Suprapubic skin (tissue), 4 donors: ENCODE measurements at regions not wholly inside any gene's neighbourhood (a gene's known extent, or its start where the extent isn't known, plus 50 kb on each side); places are given as distances from the start of the nearest gene placed in this dataset.

Source experiments
- DNase-seq, 2 donors: peaks; one replicate each; pipeline ENCODE4 v3.0.0-alpha.2; 2019; ENCODE audit warnings: low spot score in 2 of 2
- H3K27ac ChIP-seq: fragments of 200-600 bp; sonication (generic); one replicate; pipeline ENCODE4 v1.5.1; 2019
- H3K27me3 ChIP-seq: fragments of 200-600 bp; sonication (generic); one replicate; pipeline ENCODE4 v1.5.1; 2019
- H3K36me3 ChIP-seq: fragments of 200-600 bp; sonication (generic); one replicate; pipeline ENCODE4 v1.5.1; 2019
- H3K4me1 ChIP-seq: fragments of 200-600 bp; sonication (generic); one replicate; pipeline ENCODE4 v1.5.1; 2019
- H3K4me3 ChIP-seq: fragments of 200-600 bp; sonication (generic); one replicate; pipeline ENCODE4 v1.5.1; 2019; ENCODE audit warnings: mild to moderate bottlenecking
- H3K9me3 ChIP-seq: fragments of 200-600 bp; sonication (generic); one replicate; pipeline ENCODE4 v1.5.1; 2019
- CTCF ChIP-seq, 2 donors: fragments of 200-600 bp in 1 of 2; fragments of 450-650 bp in 1 of 2; sonication (generic) in 1 of 2; IDR thresholded peaks; one replicate each; pipeline ENCODE4 v1.5.1; 2016 to 2019; ENCODE audit warnings: antibody characterized with exemption in 2 of 2, mild to moderate bottlenecking in 1 of 2, moderate library complexity in 1 of 2
- EP300 ChIP-seq: sonication (generic); formaldehyde crosslinking; IDR thresholded peaks from one replicate; pipeline ENCODE4 v1.6.1; 2017; ENCODE audit warnings: antibody characterized with exemption
- POLR2A ChIP-seq, 2 donors: fragments of 450-650 bp; IDR thresholded peaks; one replicate each; pipeline ENCODE4 v1.6.1; 2017; ENCODE audit warnings: antibody characterized with exemption in 2 of 2, mild to moderate bottlenecking in 2 of 2, moderate library complexity in 2 of 2
- POLR2AphosphoS5 ChIP-seq, 3 donors: sonication (generic); formaldehyde crosslinking; IDR thresholded peaks; one replicate each; pipeline ENCODE4 v1.6.1; 2017; ENCODE audit warnings: antibody characterized with exemption in 3 of 3
- WGBS: methylation state at CpG from one replicate; pipeline ENCODE4 v1.1.5; 2018; 5-methylcytosine and 5-hydroxymethylcytosine counted together

GRCh38 chr1:93739472-93739871 lies 57.8 kb upstream of the BCAR3 start:
- Histone ChIP-seq H3K4me1 (peaks cover 16% of the 10 kb centered on the region), H3K27me3 (no peaks in the 10 kb centered on the region), H3K36me3 (no peaks in the 10 kb centered on the region), H3K4me3 (no peak overlapping the region), H3K9me3 (no peaks in the 10 kb centered on the region), H3K27ac (no peak overlapping the region)
- 51% methylated on average over 5 of the region's 5 CpGs for WGBS
- TF ChIP-seq EP300 (no peak), POLR2A (IDR thresholded peaks at IDR 0.05) (no peak), POLR2AphosphoS5 (IDR thresholded peaks at IDR 0.05) (no peak), CTCF (IDR thresholded peaks at IDR 0.05) (no peak)
- no peak for DNase-seq

- no peak for DNase-seq
- no peaks in the 10 kb centered on the region for H3K9me3 ChIP-seq
- WGBS = 78% methylated on average over 5 of the region's 5 CpGs
- peaks cover 14% of the 10 kb centered on the region for H3K4me1 ChIP-seq
- no peaks in the 10 kb centered on the region for H3K27me3 ChIP-seq
- no peak overlapping the region for H3K4me3 ChIP-seq
- H3K27ac ChIP-seq = no peak overlapping the region
- no peaks in the 10 kb centered on the region for H3K36me3 ChIP-seq
- TF ChIP-seq POLR2A (IDR thresholded peaks at IDR 0.05) (no peak), EP300 (no peak), POLR2AphosphoS5 (IDR thresholded peaks at IDR 0.05) (no peak), CTCF (IDR thresholded peaks at IDR 0.05) (no peak)
Observed at GRCh38 chr1:93738926-93739325, 57.3 kb upstream of the BCAR3 start.

GRCh38 chr1:93738075-93738622 lies 56.5 kb upstream of the BCAR3 start:
- no peak for DNase-seq
- no peaks in the 10 kb centered on the region for H3K9me3 ChIP-seq
- no peaks in the 10 kb centered on the region for H3K27me3 ChIP-seq
- no peaks in the 10 kb centered on the region for H3K36me3 ChIP-seq
- TF ChIP-seq CTCF (IDR thresholded peaks at IDR 0.05) (no peak), EP300 (no peak), POLR2AphosphoS5 (IDR thresholded peaks at IDR 0.05) (no peak), POLR2A (IDR thresholded peaks at IDR 0.05) (no peak)
- no peak overlapping the region for H3K4me3 ChIP-seq
- H3K27ac ChIP-seq = no peak overlapping the region
- WGBS = 81% methylated on average over 7 of the region's 7 CpGs
- H3K4me1 ChIP-seq = peaks cover 14% of the 10 kb centered on the region

- Histone ChIP-seq H3K4me3 (no peak overlapping the region), H3K27me3 (no peaks in the 10 kb centered on the region), H3K4me1 (peaks cover 28% of the 10 kb centered on the region), H3K9me3 (no peaks in the 10 kb centered on the region), H3K27ac (no peak overlapping the region), H3K36me3 (no peaks in the 10 kb centered on the region)
- TF ChIP-seq EP300 (no peak), POLR2A (IDR thresholded peaks at IDR 0.05) (no peak), POLR2AphosphoS5 (IDR thresholded peaks at IDR 0.05) (no peak), CTCF (IDR thresholded peaks at IDR 0.05) (no peak)
- no peak for DNase-seq
- 96% methylated on average over 3 of the region's 3 CpGs for WGBS
Observed at GRCh38 chr1:93735722-93736121, 54.1 kb upstream of the BCAR3 start.

GRCh38 chr1:93734999-93735398 lies 53.4 kb upstream of the BCAR3 start:
- H3K4me1 ChIP-seq = peaks cover 31% of the 10 kb centered on the region
- no peaks in the 10 kb centered on the region for H3K27me3 ChIP-seq
- no peak for TF ChIP-seq POLR2AphosphoS5 (IDR thresholded peaks at IDR 0.05)
- TF ChIP-seq CTCF (IDR thresholded peaks at IDR 0.05) = no peak
- no peak for TF ChIP-seq EP300
- WGBS = 89% methylated on average over 2 of the region's 2 CpGs
- no peaks in the 10 kb centered on the region for H3K36me3 ChIP-seq
- no peak overlapping the region for H3K27ac ChIP-seq
- no peak overlapping the region for H3K4me3 ChIP-seq
- DNase-seq = no peak
- H3K9me3 ChIP-seq = no peaks in the 10 kb centered on the region
